ENCODE measurements at regions not wholly inside any gene's neighbourhood (a gene's known extent, or its start where the extent isn't known, plus 50 kb on each side); places are given as distances from the start of the nearest gene placed in this dataset.

GRCh38 chr12:98449584-98449983 is 65.8 kb upstream of the TMPO start:
- DNase-seq, result no peak

- no peak for DNase-seq
Observed at GRCh38 chr12:98453070-98453469, 62.3 kb upstream of the TMPO start.

GRCh38 chr12:98453492-98453891 is 61.9 kb upstream of the TMPO start:
- DNase-seq, result no peak

GRCh38 chr12:98456041-98456440 is 59.3 kb upstream of the TMPO start:
- DNase-seq, result no peak

- DNase-seq, result no peak
Observed at GRCh38 chr12:98456576-98457573, 58.5 kb upstream of the TMPO start.

- no peak for DNase-seq
Observed at GRCh38 chr12:98464190-98464589, 51.2 kb upstream of the TMPO start.

GRCh38 chr12:98465505-98465904 is 49.9 kb upstream of the TMPO start:
- DNase-seq, result no peak

All from CD4-positive, alpha-beta T cell treated with Interleukin-4 for 4 hours (primary cell).